ENCODE measurements at regions not wholly inside any gene's neighbourhood (a gene's known extent, or its start where the extent isn't known, plus 50 kb on each side); places are given as distances from the start of the nearest gene placed in this dataset.
"Not testable (repeated sequence)": the region's sequence is repeated elsewhere in the genome, so short reads cannot be mapped to it uniquely, and the experiment has no call there.

- no peak for DNase-seq
Observed at GRCh38 chr11:33455867-33456463, 198.8 kb downstream of the HIPK3 start.

- no peak for DNase-seq
Observed at GRCh38 chr11:33454264-33454663, 197.1 kb downstream of the HIPK3 start.

- no peak for DNase-seq
Observed at GRCh38 chr11:33452836-33453624, 195.8 kb downstream of the HIPK3 start.

GRCh38 chr11:33451364-33451763 lies 194.2 kb downstream of the HIPK3 start:
- no peak for DNase-seq

- no peak for DNase-seq
Observed at GRCh38 chr11:33449798-33450197, 192.6 kb downstream of the HIPK3 start.

- DNase-seq, result no peak
Observed at GRCh38 chr11:33448461-33449130, 191.4 kb downstream of the HIPK3 start.

GRCh38 chr11:33445761-33446161 lies 188.6 kb downstream of the HIPK3 start:
- no peak for DNase-seq

GRCh38 chr11:33444835-33445594 lies 187.8 kb downstream of the HIPK3 start:
- DNase-seq, result no peak

- DNase-seq, result no peak
Observed at GRCh38 chr11:33443684-33444083, 186.5 kb downstream of the HIPK3 start.

- DNase-seq, result no peak
Observed at GRCh38 chr11:33438301-33438700, 181.1 kb downstream of the HIPK3 start.

- no peak for DNase-seq
Observed at GRCh38 chr11:33437529-33437928, 180.3 kb downstream of the HIPK3 start.

GRCh38 chr11:33435216-33435615 lies 178.0 kb downstream of the HIPK3 start:
- DNase-seq, result no peak

- DNase-seq, result no peak
Observed at GRCh38 chr11:33434294-33434693, 177.1 kb downstream of the HIPK3 start.

- not testable (repeated sequence) for DNase-seq
Observed at GRCh38 chr11:33428435-33428834, 171.3 kb downstream of the HIPK3 start.

GRCh38 chr11:33420959-33421566 lies 163.9 kb downstream of the HIPK3 start:
- no peak for DNase-seq

- DNase-seq, result no peak
Observed at GRCh38 chr11:33419924-33420323, 162.7 kb downstream of the HIPK3 start.

GRCh38 chr11:33417121-33417520 lies 159.9 kb downstream of the HIPK3 start:
- no peak for DNase-seq

- no peak for DNase-seq
Observed at GRCh38 chr11:33413301-33413700, 156.1 kb downstream of the HIPK3 start.

- DNase-seq, result no peak
Observed at GRCh38 chr11:33412241-33412640, 155.1 kb downstream of the HIPK3 start.

- DNase-seq, result no peak
Observed at GRCh38 chr11:33411751-33412150, 154.6 kb downstream of the HIPK3 start.

- no peak for DNase-seq
Observed at GRCh38 chr11:33410086-33410765, 153.0 kb downstream of the HIPK3 start.

All from activated naive CD4-positive, alpha-beta T cell treated with Interleukin-2 at 50 U/mL for 16 hours (primary cell).